Left ventricle myocardium superior (tissue), 1 donor: ENCODE measurements at regions not wholly inside any gene's neighbourhood (a gene's known extent, or its start where the extent isn't known, plus 50 kb on each side); places are given as distances from the start of the nearest gene placed in this dataset.
"Not testable (repeated sequence)": the region's sequence is repeated elsewhere in the genome, so short reads cannot be mapped to it uniquely, and the experiment has no call there.

ENCODE experiments used
- ATAC-seq: fragments of 200-7000 bp; cut with Tn5 transposase; one replicate; pipeline ENCODE4 v1.9.1; 2020; ENCODE audit warnings: mild to moderate bottlenecking, moderate library complexity
- DNase-seq: peaks from one replicate; pipeline ENCODE4 v3.0.0-alpha.2; 2020
- intact Hi-C: fragments of 100-400 bp; cut with micrococcal nuclease; formaldehyde crosslinking; loops from one replicate; pipeline ENCODE4 v1.11.0; 2022
- donor health status: DM: no; HTN: yes; CAD: no; lungs with severe emphysema.

DNA sequence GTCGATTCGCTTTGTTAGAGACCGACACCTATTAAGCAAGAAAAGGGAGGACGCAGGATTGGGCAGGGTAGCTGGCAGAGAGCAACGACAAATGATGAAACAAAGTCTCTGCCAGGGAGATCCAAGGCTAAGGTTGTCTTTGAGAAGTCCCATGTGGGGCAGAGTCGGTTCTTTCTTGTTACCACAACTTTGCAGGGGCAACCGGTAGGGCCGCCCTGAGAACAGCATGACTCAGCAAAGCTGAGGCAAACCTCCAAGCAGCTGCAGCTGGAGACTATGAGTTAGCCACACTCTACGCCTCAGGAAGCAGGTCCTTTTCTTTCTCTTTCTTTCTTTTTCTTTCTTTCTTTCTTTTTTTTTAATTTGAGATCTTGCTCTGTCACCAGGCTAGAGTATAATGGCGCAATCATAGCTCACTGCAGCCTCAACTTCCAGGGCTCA lies 452.3 kb upstream of the ID2 start:
- DNase-seq (peak; percentile 66), ATAC-seq (peak; percentile 75)
- intact Hi-C loops, result no loop called here

DNA sequence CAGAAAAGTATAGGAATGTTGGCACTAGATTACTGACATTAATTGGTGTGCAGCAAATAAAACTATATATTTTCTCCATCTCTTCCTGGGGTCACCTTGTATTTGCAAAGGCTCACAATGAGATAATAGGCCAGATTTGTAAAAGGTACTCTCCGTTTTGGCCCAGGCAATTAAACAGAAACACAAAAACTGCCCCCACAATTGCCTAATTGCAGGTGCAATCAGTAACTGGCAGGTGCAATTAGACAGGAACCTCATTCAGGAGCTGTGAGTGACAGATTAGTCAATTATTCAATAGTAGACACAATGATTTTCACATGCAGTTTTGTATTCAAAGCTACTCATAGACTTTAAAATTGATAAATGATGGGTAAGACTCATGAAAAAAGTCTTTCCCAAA lies 451.4 kb upstream of the ID2 start:
- ATAC-seq (no peak), DNase-seq (no peak)
- intact Hi-C loops, result no loop called here

DNA sequence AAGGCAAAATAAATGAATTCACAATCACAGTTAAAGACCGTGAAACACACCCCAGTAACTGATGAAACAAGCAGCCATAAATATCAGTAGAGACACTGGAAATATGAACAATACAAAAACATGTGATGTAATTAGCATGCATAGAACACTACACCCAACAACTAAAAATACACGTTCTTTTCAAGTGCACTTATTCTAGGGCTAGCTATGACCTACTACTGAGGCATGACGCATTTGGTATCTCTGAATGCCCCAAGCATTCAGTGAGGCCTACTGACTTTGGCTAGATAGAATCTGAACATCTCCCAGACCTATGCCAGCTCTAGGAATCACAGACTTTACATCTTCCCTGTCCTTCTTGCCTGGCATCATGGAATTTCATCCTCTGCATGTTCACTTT lies 450.0 kb upstream of the ID2 start:
- peak; percentile 68 for ATAC-seq
- intact Hi-C loops, result no loop called here
- no peak for DNase-seq

DNA sequence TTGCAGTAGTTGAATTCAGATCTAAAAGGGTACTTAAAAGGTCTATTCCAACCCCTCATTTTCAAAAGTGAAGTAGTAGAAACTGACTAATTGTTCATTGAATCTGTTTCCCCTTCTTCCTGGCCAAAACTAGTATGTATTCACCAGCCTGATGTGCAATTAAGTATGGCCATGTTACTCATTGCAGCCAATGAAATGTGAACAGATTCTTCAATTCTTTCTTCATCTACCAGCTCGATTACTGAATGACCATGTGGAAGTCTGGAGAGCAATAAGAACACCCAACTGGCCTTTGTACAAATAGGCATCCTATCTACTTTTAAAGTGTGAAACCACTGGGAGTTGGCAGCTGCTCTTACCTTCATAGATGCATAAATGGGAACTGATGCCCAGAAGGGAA lies 449.0 kb upstream of the ID2 start:
- intact Hi-C loops, result no loop called here
- ATAC-seq, result peak; percentile 47

GRCh38 chr2:8234253-8234652 lies 447.6 kb upstream of the ID2 start:
- DNase-seq (no peak), ATAC-seq (peak; percentile 25)
- intact Hi-C loops, result no loop called here

More for the DNA sequence above, 449.0 kb upstream of the ID2 start:
- DNase-seq, result no peak

- intact Hi-C loops, result no loop called here
- DNase-seq (no peak), ATAC-seq (peak; percentile 59)
These were observed 447.0 kb upstream of the ID2 start for GRCh38 chr2:8234757-8235374.

- DNase-seq (no peak), ATAC-seq (no peak)
- intact Hi-C loops, result no loop called here
These were observed 446.4 kb upstream of the ID2 start for GRCh38 chr2:8235419-8235818.

DNA sequence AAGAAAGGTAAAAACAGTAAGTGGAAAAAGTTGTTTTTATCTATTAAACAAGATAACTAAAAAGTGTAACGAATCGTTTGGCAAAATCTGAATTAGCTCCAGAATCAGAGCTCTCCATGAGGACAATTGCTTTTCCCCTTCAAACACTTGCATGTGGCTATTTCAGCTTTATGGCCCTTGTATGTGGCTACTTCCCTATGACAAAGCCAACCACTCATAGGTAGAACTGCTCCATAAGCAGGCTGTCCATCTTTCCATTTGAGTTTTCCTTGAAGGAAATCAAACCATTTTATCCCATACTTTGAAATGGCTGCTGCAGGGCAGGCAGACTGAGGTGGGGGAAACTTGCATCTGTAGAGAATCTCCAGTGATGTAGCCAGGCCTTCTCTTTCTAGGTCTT lies 445.5 kb upstream of the ID2 start:
- DNase-seq, result no peak
- intact Hi-C loops, result no loop called here
- no peak for ATAC-seq

GRCh38 chr2:8238521-8239230 lies 443.2 kb upstream of the ID2 start:
- peak; percentile 62 for DNase-seq
- intact Hi-C loops, result no loop called here
- ATAC-seq, result peak; percentile 77

- no peak for DNase-seq
- ATAC-seq, result no peak
- intact Hi-C loops, result no loop called here
These were observed 442.2 kb upstream of the ID2 start for GRCh38 chr2:8239531-8240088.

GRCh38 chr2:8241317-8241716 lies 440.5 kb upstream of the ID2 start:
- ATAC-seq (no peak), DNase-seq (no peak)
- intact Hi-C loops, result no loop called here

- ATAC-seq (peak; percentile 53), DNase-seq (no peak)
- intact Hi-C loops, result no loop called here
These were observed 439.1 kb upstream of the ID2 start for GRCh38 chr2:8242739-8243138.

- DNase-seq (no peak), ATAC-seq (no peak)
- intact Hi-C loops, result no loop called here
These were observed 438.0 kb upstream of the ID2 start for GRCh38 chr2:8243748-8244400.

- DNase-seq (no peak), ATAC-seq (no peak)
- intact Hi-C loops, result no loop called here
These were observed 437.2 kb upstream of the ID2 start for GRCh38 chr2:8244639-8245038.

GRCh38 chr2:8246137-8246536 lies 435.7 kb upstream of the ID2 start:
- DNase-seq (no peak), ATAC-seq (no peak)
- intact Hi-C loops, result no loop called here

- DNase-seq (no peak), ATAC-seq (peak; percentile 60)
- intact Hi-C loops, result no loop called here
These were observed 433.8 kb upstream of the ID2 start for GRCh38 chr2:8247905-8248622.

- intact Hi-C loops, result no loop called here
- peak; percentile 27 for ATAC-seq
These were observed 433.3 kb upstream of the ID2 start for GRCh38 chr2:8248623-8248957.

DNA sequence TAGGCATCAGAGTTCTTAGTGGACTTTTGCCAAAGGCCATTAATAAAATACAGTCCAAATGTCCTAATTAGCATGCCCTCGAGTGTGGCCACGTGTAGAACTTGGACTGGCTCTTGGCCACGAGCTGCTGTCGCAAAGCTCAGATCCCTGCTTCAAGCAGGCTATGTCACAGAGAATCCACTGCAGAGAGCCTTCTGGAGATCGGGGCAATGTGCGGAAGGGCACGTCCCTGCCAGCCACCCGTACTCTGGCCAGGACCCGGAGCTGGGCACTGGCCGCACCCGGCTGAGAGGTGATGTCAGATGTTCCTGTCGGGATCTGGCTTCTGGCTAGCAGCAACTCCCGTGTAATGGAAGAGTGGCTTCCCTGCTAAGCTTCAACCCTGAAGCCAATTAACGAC lies 432.7 kb upstream of the ID2 start:
- intact Hi-C loops, result no loop called here
- DNase-seq, result peak; percentile 48
- peak; percentile 66 for ATAC-seq

More at GRCh38 chr2:8248623-8248957, 433.3 kb upstream of the ID2 start:
- DNase-seq, result no peak

DNA sequence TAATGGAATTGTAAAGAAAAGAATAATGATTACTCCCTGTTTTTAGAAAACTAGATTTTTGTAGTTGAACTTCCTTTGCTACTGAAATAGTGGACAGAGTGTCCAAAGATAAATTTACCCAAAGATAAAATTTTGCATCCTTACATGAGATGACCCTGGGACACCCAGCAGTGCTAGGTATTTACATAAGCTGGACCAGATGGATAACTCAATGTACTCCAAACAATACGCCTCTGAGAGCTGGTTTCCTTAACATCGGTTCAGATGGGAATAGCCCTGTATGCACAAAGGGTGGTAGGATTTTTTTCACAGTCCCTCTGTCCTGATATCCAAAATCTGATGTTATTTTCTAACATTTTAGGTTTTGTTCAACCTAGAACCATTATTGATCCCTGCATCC lies 432.1 kb upstream of the ID2 start:
- intact Hi-C loops, result no loop called here
- DNase-seq (no peak), ATAC-seq (no peak)

DNA sequence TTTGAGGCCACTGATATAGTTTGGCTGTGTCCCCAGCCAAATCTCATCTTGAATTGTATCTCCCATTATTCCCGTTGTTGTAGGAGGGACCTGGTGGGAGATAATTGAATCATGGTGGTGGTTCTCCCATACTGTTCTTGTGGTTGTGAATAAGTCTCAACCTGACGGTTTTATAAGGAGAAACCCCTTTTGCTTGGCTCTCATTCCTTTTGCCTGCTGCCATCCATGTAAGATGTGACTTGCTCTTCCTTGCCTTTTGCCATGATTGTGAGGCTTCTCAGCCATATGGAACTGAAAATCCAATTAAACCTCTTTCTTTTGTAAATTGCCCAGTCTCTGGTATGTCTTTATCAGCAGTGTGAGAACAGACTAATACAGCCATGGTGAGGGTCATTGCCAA lies 431.6 kb upstream of the ID2 start:
- DNase-seq, ATAC-seq, intact Hi-C loops: not testable (repeated sequence)
